Bone marrow (tissue), 2 donors: ENCODE measurements at regions not wholly inside any gene's neighbourhood (a gene's known extent, or its start where the extent isn't known, plus 50 kb on each side); places are given as distances from the start of the nearest gene placed in this dataset.
A peak's percentile ranks its signal among the peaks of the same experiment; 100 is the strongest.
"Not testable (repeated sequence)": the region's sequence is repeated elsewhere in the genome, so short reads cannot be mapped to it uniquely, and the experiment has no call there.

Experiments used
- DNase-seq, 2 donors: peaks; one replicate each; lab custom pipeline; 2025; lab: John Stamatoyannopoulos, UW

DNA sequence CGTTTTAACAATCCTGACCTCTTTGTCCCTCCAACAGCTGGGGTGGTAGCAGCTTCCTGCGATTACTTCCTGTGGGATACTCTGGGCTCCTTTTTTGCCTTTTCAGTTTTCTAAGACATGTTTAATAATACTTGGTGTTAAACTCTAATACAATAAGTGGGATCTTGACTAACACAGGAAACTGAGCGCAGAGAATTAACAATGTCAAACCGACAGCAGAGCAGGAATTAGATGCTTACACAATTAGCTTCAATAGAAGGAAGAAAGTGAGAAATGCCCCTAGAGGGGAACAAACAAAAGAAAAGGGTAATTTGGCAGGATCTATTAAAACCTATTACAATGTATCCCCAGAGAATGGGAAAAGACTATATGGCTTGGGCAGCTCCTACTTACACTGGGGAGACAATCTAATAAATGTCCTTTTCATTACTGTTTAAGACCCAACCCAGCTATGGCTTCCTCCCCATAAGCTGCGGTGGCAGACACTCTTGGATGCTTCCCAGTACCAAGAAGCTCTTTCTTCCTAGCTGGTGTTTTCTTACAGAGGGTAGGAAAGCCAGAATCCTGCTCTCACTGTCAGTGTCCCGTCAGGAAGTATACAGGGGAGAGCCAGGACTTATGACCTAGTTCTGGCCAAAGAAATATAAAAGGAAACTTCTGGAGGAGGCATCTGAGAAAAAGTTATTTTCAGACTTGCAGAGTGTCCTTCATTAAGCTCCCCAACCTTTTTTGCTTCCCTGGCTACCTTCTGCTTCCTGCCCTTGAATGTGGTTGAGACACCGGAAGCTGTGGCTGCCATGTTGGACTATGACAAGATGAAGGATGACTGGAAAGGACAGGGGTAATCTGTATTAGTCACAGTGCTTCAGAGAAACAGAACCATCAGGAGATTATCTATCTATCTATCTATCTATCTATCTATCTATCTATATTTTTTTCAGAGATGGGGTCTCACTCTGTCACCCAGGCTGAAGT lies 194.1 kb upstream of the KBTBD8 start:
- DNase-seq, result no peak

DNA sequence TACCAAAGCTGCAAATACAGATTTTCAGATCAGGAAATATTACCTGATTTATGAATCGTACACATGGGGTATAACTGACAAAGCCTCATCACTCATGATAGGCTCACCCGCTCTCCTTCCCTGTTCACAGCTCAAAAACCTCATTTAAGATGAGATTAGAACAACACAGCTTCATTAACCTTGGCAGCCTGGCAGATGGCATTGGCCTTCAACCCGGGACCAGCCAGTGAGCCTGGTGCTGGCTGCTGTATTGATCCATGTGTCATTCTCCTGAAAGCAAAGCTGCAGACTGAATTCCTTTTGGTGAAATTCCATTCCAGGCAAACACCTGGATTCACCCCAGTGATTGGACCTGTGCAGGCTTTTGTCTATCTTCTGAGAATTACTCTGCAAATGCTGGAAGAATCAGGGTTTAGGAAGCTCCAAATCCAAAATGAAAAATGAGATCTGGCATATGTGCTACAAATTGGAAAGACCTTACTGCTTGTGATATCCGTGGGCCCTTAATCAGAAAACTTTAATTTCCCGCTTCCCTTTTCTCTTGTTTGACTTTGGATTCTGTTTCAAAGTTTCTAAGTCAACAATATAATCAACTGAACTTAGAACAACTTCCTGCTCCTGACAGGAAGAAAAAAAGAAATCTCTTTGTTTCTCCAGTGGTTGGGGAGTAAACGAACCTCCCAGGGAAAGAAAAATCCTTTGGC lies 189.1 kb upstream of the KBTBD8 start:
- DNase-seq, result no peak

DNA sequence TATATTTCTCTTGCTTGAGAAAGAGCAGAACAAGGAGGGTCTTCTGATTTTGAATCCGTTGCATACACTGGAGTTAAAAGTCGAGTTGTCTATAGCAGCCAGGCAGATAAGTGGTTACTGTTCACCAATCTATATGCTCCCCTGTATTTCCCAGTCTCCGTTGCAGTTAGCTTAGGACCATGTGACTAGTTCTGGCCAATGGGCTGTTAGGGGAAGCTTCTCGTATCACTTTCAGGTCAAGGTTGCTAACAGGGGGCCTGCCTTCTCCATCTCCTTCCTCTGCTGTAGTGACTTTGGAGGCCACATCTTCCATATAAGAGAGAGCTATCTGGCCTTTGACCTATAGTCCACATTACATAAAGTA lies 188.5 kb upstream of the KBTBD8 start:
- no peak for DNase-seq

- DNase-seq, result no peak
Measured at GRCh38 chr3:66812136-66812535, 186.0 kb upstream of the KBTBD8 start.

- no peak for DNase-seq
Measured at GRCh38 chr3:66812741-66813140, 185.4 kb upstream of the KBTBD8 start.

DNA sequence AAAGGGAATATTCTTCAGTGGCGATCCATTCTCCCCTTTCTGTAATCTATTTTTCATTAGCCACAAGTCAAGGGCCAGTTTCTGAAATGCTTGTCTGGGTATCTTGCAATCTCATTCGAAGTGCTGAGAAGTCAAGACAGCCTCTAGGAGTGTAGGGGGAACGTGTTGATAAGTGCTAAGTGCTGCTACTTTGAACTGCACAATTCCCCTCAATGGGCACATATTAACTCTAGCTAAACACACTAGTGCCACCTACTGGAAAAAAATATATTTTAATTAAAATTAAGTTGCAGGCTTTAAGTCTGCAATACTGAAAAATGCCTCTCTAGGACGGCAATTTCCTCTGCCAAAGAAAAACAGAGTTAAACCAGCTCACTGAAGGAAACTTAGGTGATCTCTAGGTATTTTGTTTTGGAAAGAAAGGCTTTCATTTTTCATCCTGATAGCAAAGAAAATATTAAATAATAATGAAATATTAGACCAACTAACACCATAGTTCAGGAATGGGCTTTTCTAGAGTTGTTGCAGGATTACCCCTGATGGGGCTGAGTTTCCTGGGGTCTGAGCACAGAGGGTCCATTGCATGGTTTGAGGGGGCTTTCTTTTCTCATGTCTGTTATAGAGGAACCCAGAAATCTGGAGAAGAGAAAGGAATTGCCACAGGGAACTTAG lies 181.9 kb upstream of the KBTBD8 start:
- DNase-seq, result peak in 1 of 2 donors; percentile 15

- no peak for DNase-seq
Measured at GRCh38 chr3:66817951-66818557, 180.1 kb upstream of the KBTBD8 start.

DNA sequence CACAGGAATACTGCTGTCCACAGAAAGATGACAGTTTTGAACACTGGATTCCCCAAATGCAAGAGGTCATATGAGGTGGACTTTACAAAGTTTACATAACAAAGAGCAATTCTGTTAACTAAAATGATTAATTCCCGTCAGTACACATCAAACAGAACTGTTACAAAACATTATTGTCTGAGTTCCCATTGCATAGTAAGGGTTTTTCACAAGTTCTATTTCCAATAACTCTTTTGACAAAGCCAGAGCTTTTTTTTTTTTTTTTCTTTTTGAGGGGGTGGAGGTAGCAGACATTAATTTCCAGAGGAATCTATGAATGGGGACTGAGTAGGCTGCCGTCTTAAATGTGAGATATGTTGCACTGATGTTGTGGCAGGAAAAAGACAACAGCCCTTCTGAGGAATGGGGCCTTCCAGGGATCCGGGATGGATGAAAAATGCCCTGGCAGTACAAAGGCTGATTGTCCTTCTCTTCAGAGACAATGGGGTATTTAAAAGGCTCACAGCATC lies 178.1 kb upstream of the KBTBD8 start:
- DNase-seq, result no peak

DNA sequence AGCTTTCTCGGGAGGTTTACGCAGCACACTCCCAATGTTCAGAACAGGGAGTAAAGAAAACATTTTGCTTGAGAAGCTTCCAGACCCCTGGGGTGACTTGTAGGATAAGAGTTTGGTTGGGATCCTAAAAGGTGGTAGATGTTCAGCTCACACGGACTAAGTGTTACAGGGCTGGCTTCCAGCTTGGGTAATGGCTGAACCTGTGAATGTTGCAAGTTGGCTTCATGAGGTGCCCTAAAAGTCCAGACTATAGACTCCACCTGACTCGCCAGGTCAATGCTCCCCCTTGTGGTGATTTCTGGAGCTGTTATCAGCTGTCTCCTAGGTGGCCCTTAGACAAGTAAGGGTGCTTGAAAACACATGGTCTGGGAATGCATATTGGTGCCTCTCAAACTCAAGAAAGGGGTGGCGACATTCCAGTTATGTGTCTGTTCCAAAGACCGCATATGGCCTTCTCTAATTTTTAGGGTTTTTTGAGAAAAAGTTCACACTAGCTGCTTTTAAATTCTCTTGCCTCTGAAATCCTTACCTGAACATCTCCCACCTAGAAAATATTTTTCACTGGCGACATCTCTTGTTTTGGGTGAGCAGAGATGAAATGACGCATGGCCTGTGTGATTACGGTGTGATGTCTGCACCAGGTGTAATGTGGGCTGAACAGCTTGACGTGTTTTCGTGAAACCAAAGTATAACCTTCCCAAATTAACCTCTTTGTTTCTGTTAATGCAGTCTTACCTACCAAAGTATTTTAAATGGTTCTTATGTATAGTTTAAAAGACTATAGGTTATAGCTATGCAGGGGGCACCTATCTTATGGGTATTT lies 175.7 kb upstream of the KBTBD8 start:
- peak in 1 of 2 donors; percentile 13 for DNase-seq

DNA sequence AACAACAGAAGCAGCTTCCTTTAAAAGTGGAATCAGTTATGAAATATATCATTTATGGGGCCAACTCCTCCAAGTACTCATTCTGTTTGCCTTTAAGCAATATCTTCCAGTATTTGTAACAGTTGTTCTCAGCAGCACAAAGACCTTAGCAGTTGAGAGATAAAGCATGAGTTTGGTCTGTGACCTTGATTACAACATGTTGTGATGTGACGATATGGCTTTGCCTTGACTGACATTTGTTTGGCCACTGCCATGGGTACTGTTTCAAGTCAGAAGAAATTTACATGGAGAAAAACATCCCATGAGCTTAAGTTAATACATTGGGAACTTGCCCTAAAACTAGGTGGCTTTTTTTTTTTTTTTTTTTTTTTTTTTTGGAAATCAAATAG lies 175.1 kb upstream of the KBTBD8 start:
- no peak for DNase-seq

- no peak for DNase-seq
Measured at GRCh38 chr3:66823532-66823931, 174.6 kb upstream of the KBTBD8 start.

GRCh38 chr3:66825375-66825774 lies 172.7 kb upstream of the KBTBD8 start:
- DNase-seq, result no peak

DNA sequence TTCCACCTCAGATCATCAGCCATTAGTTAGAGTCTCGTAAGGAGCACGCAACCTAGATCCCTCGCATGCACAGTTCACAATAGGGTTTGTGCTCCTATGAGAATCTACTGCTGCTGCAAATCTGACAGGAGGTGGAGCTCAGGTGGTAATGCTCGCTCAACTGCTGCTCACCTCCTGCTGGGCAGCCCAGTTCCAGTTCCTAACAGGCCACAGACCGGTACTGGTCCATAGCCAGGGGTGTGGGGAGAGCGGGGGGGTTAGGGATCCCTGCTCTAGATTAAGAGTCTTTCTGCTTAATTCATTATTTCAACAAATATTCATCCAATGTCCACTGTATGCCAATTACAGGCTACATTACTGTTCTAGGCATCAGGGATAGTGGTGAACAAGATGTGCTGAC lies 170.4 kb upstream of the KBTBD8 start:
- DNase-seq, result no peak

DNA sequence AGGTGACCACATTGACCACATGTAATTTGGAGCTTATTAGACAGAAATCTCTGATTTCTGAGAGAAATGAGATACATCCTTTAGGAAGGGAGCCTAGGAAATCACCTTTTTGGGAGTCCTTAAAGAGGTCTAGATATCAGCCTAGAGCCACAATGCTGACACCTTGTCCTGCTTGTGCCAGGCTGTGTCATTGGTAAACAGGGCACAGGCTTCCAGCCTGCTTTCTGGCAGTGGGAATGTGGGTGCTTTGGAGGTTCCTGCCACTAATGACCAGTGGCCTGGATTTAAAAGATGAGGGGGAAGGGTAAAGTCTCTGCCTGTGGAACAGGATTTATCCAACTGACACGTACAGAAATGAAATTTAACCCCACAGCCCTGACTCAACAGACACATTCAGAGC lies 169.8 kb upstream of the KBTBD8 start:
- no peak for DNase-seq

DNA sequence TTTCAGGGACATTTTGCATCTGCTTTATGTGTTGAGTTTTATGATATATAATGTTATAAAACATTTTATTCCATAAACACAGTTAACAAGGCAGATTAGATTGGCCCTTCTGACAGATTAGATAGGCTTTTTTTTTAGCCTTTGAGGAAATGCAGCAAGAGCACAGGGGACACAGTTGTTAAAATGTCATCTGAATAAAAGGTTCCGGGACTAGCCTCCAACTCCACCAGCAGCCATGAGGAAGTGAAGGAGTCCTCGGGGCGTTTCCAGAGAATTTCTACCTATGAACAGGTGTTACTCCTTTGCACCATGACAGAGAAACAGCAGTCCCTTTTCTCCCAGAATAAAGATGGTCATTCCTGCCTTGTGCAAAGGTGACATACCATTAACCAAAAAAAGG lies 167.8 kb upstream of the KBTBD8 start:
- DNase-seq, result no peak

- DNase-seq, result no peak
Measured at GRCh38 chr3:66831931-66832330, 166.2 kb upstream of the KBTBD8 start.

DNA sequence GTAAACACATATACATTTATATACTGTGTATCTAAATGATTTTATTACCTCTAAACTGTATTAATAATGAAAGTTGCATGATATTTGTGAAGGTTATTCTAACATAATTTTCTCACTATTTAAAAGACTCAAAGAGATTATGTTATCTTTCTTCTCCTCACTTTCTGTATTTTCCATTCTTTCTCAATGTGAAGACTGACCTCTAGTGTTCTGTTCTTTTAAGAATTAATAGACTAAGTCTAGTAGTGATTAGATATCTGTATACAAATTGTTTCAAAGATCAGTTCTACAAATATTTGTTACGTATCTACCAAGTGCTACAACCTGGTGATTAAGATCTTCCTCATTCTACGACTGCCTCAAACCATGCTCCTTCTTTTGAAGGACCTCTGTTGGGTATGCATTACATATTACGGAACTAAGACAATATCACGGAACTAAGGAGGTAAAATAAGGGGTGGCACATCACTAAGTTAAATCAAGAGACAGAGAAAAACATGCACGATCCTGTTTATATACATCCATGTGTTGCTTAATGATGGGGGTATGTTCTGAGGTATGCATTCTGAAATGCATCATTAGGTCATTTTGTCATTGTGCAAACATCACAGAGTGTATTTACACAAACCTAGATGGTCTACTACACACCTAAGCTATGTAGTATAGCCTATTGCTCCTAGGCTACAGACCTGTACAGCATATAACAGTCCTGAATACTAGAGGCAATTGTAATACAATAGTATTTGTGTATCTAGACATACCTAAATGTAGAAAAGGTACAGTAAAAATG lies 161.5 kb upstream of the KBTBD8 start:
- DNase-seq, result no peak

GRCh38 chr3:66838704-66839103 lies 159.4 kb upstream of the KBTBD8 start:
- no peak for DNase-seq

- no peak for DNase-seq
Measured at GRCh38 chr3:66839508-66839907, 158.6 kb upstream of the KBTBD8 start.

DNA sequence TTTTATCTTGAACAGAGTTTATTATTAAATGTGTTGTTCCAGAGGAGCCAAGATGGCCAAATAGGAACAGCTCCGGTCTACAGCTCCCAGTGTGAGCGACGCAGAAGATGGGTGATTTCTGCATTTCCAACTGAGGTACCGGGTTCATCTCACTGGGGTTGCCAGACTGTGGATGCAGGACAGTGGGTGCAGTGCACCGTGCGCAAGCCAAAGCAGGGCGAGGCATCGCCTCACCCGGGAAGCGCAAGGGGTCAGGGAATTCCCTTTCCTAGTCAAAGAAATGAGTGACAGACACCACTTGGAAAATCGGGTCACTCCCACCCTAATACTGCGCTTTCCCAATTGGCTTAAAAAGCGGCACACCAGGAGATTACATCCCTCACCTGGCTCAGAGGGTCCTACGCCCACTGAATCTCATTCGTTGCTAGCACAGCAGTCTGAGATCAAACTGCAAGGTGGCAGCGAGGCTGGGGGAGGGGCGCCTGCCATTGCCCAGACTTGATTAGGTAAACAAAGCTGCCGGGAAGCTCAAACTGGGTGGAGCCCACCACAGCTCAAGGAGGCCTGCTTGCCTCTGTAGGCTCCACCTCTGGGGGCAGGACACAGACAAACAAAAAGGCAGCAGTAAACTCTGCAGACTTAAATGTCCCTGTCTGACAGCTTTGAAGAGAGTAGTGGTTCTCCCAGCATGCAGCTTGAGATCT lies 155.2 kb upstream of the KBTBD8 start:
- not testable (repeated sequence) for DNase-seq
